HT-29 (cell line): ENCODE measurements at regions not wholly inside any gene's neighbourhood (a gene's known extent, or its start where the extent isn't known, plus 50 kb on each side); places are given as distances from the start of the nearest gene placed in this dataset.
"Not testable (repeated sequence)": the region's sequence is repeated elsewhere in the genome, so short reads cannot be mapped to it uniquely, and the experiment has no call there.

Experiments
- DNase-seq: peaks from one replicate; pipeline ENCODE4 v3.0.0-alpha.2; 2015; ENCODE audit warnings: low spot score

DNA sequence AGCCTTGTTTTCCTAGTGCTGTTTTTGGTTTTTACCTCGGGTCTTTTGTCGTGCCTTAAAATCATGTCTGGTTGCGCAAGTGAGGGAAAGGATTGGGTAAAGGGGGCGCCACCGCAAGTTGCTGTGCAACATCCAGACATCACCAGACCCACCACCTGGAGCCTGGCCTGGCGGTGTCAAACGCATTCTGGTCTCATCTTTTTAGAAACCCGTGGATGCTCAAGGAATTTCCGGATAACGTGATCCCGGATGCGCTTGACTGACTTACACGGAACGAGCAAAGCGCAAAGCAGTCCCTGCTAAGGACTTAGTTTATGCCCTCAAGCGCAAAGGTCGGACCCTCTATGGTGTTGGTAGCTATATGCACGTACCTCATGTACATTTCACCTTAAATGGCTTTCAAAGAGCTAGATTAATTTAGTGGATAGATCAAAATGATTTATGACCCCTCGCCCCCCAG, 105.2 kb downstream of the OR2B2 start:
- DNase-seq = peak; percentile 63

DNA sequence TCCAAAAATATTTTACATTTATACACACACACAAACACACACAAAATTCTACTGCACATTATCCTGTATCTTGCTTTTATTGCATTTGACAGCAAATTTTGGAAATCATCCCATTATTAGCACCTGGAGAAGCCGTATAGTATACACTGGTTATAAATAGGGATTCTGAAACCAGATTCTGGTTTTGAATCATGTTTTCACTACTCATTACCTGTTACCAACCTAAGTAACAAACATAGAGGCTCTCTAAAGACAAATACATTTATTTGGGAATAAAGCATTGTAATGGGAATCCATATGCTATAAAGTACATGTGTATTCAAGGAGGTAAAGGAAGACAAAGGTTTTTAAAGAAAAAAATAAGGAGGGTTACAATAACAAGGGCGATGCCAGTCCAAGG, 106.8 kb downstream of the OR2B2 start:
- no peak for DNase-seq

DNA sequence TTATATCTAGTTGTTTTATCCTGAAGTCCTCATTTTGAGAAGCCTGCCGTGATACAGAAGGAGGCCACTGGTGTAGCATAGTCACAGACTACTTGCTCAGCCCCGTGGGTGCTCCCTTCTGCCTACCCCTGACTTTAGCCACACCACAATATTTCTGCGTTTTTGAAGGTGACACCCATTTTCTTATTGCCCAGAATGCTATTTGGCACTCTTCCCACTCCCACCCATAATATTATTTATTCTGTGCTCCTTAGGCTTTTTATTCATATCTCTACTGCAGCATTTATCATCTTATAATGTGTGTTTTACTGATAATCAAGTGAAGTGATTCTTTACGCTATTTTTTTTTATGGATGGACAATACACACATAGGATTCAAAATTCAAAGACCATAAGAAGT, 107.3 kb downstream of the OR2B2 start:
- no peak for DNase-seq

DNA sequence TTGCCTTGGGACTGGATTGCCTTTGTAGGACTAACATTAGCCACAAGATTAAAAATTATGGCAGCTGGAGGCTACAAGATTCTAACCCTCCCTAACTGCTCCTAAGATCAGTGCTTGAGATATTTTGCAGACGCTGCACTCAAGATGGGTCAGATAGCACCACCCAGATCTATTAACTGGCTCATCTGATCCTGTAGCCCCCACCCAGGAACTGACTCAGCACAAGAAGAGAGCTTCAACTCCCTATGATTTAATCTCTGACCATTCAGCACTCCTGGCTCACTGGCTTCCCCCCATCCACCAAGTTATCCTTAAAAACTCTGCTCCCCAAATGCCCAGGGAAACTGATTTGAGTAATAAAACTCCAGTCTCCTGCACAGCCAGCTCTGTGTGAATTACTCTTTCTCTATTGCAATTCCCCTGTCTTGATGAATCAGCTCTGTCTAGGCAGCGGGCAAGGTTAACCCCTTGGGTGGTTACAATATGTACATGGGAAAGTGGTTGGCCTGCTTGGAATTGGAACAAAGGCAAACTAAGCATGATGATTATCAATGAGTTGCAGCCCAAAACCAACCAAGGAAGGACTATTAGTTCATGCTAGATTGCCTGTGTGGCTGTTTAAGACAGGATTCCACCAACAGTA, 111.3 kb downstream of the OR2B2 start:
- DNase-seq = no peak

DNA sequence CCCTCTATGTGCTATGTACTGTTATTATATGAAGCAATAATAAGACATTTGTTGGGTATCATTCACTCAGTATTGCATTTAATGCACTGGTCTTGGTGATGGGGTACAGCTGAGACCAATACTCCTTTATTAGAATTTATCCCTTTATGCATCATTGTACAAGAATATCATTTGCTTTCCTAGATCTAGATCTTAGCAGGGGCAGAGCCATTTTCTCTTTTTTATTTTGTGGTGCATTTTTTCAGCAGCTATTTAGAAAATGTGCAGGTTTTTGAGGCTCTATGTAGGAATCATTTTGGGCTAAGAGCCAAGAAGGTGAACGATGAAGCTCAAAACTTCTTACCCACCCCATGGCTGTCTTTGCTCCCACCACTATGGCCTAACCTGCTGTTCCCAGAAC, 114.2 kb downstream of the OR2B2 start:
- DNase-seq = no peak

DNA sequence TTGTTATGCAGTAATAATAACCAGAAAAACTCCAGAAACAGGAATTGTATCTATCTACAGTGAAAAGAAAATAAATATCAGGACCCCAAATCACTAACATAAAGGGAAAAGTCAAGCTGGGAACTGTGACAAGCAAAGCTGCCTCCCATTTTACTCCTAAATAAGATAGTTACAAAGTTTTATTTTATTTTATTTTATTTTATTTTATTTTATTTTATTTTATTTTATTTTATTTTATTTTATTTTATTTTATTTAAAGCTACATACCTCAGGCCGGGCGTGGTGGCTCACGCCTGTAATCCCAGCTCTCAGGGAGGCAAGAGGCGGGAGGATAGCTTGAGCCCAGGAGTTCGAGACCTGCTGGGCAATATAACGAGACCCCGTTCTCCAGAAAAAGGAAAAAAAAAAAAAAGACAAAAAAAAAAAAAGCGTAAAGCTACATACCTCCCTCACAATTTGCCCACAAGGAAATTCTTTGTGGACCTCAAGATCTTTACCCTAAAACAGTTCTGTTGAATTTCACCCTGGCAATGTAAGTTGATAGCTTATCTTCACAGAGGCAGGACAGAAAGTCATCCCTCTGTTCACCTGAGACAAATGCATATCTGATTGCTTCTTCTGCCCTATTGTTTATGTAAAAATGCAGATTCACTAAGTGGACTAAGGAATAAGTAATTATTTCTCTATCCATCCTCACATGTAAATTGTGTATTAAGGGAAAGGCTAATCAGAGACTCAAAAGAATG, 115.3 kb downstream of the OR2B2 start:
- not testable (repeated sequence) for DNase-seq

DNA sequence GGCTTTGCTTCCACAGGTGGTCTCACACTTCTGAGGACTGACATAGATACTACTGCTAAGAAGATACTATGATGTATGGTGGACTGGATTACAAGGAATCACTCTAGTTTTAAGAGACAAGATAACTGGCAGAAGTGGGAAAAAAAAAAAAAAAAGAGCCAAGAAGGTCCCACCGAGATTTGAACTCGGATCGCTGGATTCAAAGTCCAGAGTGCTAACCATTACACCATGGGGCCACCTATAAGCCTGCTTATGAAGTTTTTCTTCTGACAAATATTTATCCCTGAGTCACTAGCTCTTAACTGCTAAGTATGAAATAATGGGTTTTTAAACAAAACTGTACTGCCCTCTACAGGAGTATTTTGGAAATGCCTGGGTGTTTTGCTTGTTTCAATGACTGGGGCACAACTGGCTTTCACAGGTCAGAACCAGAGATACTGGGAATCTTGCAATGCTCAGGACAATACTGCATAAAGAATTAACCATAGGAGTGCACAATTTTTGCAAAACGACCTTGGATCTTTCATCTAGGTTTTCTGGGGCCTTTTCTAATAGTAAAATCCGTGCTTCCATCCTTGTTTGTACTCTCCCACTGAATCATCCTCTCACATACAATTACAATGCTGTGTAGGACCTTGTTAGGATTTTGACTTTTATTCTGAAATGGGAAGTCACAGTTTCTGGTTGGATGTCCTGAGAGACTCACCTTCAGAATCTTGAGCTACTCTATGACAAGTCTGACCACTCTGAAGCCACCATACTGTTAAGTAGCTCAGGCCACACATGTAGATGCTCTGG, 116.3 kb downstream of the OR2B2 start:
- peak; percentile 99 for DNase-seq

DNA sequence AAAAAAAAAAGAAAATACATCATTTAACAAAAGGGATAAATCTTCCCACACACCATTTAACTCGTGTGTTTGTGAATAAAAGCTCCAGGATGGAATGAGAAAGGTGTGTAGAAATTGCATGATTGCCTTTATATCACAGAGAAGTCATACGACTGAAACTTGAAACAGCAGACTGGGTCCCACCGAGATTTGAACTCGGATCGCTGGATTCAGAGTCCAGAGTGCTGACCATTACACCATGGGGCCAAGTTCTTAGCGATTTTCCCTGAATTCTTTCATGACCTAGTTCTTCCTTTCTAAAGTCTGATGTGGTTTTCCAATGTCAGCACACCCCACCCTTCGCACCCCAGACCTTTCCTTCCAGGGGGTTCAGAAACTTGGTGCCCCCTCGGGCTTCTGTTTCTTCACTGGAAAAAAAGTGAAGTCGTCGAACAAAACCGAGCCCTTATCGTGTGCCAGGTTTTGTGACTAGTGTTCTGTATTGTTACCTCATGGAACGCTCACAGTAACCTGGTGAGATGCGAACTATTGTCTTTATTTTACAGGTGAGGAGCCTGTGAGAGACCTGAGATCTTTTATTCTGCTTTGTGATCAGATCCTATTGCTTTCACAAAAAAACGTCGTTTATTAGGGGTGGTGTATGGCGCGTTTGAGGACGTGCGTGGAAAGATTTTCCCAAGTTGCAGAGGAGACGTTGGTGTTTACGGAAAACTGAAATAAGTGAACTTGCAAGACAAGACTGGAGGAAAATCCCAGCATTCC, 120.8 kb downstream of the OR2B2 start:
- peak; percentile 91 for DNase-seq

DNA sequence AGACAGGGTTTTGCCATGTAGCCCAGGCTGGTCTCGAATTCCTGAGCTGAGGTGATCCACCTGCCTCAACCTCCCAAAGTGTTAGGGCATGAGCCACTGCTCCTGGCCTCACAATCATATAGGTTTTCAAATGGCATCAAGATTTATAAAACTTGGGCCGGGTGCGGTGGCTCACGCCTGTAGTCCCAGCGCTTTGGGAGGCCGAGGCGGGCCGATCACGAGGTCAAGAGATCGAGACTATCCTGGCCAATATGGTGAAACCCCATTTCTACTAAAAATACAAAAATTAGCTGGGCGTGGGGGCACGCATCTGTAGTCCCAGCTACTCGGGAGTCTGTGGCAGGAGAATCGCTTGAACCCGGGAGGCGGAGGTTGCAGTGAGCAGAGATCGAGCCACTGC, 123.8 kb downstream of the OR2B2 start:
- not testable (repeated sequence) for DNase-seq

DNA sequence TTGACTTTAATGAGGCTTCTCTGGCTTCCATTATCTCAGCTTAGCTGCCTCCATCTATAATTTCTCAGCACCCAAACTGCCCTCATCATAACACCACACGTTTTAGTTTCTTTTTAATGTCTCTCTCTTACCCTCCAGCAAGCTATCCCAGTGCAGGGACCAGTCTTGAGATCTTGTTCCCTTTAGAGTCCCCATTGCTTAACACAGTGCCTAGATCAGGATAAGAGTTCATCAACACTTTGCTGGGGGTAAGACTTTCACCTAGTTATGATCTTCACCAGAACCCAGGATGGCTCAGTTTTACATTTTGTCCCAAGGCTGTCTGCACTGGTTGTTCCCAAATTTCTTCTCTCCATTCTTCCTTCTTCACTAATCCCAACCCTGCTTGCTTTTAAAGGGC, 126.1 kb downstream of the OR2B2 start:
- DNase-seq = no peak

DNA sequence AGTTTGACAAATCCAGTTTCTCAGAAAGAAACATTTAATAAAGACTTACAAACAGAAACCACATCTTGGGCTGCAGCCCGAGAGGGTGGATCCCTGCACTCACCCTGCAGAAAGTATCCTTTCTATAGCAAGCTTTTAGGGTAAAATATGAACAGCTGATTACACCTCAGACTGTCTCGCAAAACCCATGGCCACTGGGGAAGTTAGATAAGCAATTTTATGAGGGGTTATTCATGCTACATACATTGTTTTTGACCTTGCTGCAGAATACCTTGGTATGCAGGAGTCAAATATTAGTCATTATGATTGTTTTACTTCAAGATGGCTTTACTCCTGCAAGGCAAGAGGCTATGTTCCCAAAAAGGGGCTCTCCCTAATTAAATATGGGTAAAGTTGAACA, 126.9 kb downstream of the OR2B2 start:
- no peak for DNase-seq

DNA sequence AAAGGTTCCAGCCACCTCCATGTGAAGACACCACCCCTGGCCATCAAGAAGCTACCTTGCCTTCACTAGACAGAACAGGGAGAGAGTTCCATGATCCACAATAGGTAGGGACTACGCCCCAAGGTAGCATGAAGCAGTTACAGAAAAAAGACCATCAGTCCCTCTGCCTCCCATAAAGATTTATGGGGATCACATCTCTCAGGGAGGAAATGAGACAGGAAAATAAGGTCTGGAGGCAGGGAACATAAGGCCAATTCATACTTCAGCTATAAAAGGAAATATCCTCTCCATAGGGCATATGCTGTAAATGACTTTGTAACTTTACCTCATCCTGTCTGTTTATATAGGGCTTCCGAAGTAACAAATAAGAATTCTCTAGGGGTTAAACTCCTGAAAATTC, 129.4 kb downstream of the OR2B2 start:
- no peak for DNase-seq

DNA sequence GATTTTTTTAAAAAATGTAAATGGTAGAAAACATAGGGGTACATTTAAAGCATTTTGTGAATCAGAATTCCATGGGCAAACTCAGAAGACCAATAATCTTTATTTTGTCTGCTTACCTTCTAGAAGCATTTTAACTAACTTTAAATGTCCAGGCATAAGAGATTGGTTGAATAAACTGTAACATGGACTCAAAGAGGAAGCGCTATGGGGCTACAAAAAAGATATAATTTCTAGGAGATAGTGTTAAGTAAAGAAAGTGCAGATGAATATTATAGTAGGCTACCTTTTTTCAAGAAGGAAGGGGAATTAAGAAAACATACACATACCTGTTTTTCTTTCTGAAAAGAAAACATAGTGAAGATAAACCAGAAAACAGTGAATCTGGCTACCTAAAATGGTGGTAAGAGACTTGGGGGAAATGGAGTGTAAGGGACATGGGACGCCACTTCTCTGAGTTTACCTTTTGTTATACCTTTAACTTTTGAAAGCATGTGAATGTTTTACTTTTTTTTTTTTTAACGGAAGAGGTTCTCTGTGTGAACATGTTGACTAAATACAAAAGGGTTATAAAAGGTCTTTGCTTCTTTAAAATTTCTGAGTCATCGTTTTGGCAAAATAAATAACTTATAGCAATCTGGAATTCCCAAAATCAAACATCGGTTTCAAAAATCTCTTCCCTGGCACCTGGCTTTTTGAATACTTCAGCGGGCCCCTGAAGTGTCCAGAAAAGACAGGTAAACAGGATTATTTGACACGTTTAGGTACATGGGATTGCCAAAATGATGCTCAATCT, 133.4 kb downstream of the OR2B2 start:
- DNase-seq = no peak

DNA sequence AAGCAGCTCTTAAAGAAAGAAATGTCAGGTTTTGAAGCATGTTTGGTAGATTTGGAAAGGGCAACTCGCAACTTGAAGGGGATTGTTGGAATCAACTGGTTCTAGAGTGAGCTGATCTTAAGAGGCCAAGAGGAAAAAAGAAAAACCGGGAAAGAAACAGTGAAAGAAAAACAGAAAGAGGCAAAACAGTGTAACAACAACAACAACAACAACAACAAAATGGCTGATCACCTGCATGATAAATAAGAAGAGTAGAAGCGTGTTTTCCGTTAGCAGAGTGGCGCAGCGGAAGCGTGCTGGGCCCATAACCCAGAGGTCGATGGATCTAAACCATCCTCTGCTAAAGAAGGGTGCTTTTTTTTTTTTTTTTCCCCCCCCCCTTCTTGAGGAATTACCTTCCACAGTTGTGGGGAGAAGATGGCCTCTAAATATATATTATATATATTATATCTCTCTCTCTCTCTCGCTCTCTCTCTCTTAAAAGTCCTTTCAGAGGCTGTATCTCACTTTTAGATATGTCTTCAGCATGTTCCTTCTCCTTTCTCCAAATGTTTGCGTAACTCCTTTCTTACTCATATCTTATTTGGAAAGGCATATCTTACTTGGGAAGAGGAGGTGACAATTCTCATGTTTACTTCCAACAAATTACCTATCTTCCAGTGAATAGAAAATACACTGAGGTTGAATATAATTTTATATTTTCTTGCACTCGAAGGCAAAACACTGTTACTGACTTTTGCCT, 134.4 kb downstream of the OR2B2 start:
- peak; percentile 66 for DNase-seq

DNA sequence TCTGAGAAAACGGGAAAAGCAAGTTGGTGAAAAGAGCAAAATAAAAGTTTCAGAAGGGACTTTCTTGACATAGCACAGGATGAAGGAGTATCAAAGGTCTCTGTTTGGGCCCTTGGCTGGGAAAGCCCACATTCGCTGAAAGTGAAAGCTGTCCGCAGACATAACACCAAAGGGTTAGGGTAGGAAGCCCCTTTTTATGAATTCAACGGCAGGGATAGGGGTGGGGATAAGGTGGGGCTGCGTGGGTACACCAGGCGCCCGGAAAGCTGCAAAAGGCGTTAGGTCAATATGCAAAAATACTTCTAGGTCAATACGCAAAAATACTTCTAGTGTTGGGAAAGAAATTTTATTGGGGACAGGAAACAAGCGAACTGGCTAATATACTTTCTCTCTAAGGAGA, 135.1 kb downstream of the OR2B2 start:
- DNase-seq = peak; percentile 30

DNA sequence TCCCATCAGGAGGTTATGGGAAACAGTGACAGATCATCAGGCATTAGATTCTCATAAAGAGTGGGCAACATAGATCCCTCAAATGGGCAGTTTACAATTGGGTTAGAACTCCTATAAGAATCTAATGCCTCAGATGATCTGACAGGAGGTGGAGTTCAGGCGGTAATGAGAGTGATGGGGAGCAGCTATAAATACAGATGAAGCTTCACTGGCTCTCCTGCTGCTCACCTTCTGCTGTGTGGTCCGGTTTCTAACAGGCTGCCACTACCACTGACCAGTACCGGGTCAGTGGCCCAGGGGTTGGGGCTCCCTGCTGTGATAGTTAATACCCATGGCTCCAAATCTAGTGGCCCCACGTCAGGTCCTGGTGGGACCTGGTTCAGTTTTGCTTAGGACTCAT, 135.7 kb downstream of the OR2B2 start:
- no peak for DNase-seq

DNA sequence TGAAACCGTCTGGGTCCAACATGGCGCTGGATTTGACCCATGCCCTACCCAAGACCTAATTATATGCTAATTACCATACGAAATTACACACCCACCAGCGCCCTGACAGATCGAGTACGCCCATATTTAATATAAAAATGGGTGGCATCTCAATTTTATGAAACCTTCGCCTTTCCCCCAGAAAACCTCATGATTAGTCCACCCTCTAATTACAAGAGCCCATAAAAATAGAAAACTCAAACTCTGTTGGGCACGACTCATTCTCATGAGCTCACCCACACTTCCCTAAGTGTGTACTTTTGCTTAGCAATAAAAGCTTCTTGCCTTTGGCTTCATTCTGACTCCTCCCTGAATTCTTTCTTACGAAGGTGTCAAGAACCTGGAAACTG, 136.4 kb downstream of the OR2B2 start:
- no peak for DNase-seq

DNA sequence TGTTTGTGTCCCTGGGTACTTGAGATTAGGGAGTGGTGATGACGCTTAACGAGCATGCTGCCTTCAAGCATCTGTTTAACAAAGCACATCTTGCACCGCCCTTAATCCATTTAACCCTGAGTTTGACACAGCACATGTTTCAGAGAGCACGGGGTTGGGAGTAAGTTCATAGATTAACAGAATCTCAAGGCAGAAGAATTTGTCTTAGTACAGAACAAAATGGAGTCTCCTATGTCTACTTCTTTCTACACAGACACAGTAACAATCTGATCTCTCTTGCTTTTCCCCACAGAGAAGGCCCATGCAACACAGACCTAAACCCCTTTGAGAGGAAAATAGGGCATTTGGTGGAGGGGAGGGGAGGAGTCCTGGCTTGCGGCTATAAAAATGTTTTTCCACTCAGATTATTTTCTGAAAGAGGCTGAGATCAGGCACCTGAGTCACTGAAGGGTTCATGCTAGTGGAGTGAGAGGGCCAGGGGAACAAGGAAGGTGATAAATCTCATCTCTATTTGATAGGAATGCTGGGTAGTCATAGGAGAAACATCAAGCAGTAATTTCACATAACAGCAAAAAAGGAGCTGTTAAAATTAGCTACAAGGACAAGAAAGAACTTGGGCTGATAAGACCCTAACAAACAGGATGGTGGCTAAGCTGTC, 136.9 kb downstream of the OR2B2 start:
- not testable (repeated sequence) for DNase-seq

DNA sequence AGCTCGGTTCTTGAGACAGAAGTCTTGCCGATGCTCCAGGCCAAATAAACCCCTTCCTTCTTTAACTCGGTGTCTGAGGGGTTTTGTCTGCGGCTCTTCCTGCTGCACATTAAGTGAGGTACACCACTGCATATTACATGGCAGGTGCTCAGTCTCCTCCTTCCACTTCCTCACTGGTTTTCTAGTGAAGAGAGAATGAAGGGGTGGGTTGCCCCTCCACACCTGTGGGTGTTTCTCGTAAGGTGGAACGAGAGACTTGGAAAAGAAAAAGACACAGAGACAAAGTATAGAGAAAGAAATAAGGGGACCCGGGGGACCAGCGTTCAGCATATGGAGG, 138.0 kb downstream of the OR2B2 start:
- DNase-seq = not testable (repeated sequence)
